Effector memory CD4-positive, alpha-beta T cell (primary cell): ENCODE measurements at regions not wholly inside any gene's neighbourhood (a gene's known extent, or its start where the extent isn't known, plus 50 kb on each side); places are given as distances from the start of the nearest gene placed in this dataset.

Source experiments
- DNase-seq, 3 donors: peaks; one replicate each; pipeline ENCODE4 v3.0.0-alpha.2; 2020
- H3K27ac ChIP-seq: 2 replicates; pipeline ENCODE4 v1.7.0; 2013; ENCODE audit warnings: mild to moderate bottlenecking, low read length, moderate library complexity; ENCODE audit not compliant: insufficient read depth, poor library complexity, severe bottlenecking
- H3K27me3 ChIP-seq: replicated peaks from 2 replicates; pipeline ENCODE4 v1.7.0; 2013; ENCODE audit warnings: mild to moderate bottlenecking, low read length; ENCODE audit not compliant: insufficient read depth, control insufficient read depth, poor library complexity, severe bottlenecking
- H3K36me3 ChIP-seq: 2 replicates; pipeline ENCODE4 v1.7.0; 2013; ENCODE audit warnings: mild to moderate bottlenecking, low read length, moderate library complexity; ENCODE audit not compliant: control insufficient read depth, insufficient read depth
- H3K4me1 ChIP-seq: 2 replicates; pipeline ENCODE4 v1.7.0; 2013; ENCODE audit warnings: low read length, mild to moderate bottlenecking; ENCODE audit not compliant: control insufficient read depth, insufficient read depth, poor library complexity, severe bottlenecking
- H3K4me3 ChIP-seq: 2 replicates; pipeline ENCODE4 v1.7.0; 2013; ENCODE audit warnings: low read length, low read depth, mild to moderate bottlenecking; ENCODE audit not compliant: insufficient read depth, poor library complexity, severe bottlenecking
- H3K9me3 ChIP-seq: 2 replicates; pipeline ENCODE4 v1.7.0; 2013; ENCODE audit warnings: mild to moderate bottlenecking, low read length, moderate library complexity; ENCODE audit not compliant: control insufficient read depth

DNA sequence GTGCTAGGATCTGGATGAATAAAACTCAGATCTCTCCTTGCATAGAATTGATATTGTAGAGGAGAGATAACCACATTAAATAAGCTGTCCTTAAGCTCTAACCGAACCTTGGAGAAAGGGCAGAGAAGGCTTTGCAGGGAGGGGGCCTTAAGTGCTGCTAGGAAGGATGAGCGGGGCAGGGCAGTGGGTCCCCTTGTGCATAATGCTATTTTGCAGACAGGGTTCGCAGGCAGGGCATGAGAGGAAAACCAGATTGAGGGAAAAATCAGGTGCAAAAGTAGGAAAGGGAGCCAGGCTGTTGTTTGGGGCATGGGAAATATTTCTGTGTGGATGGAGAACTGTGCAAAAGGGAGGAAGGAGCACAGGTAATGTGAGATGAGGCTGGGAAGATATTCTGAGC, 383.0 kb upstream of the JARID2 start:
- Histone ChIP-seq H3K27ac (no peak overlapping the region), H3K9me3 (no peaks in the 10 kb centered on the region), H3K4me1 (no peaks in the 10 kb centered on the region), H3K4me3 (no peak overlapping the region), H3K27me3 (no peaks in the 10 kb centered on the region), H3K36me3 (no peaks in the 10 kb centered on the region)
- DNase-seq = no peak

- Histone ChIP-seq H3K4me3 (no peak overlapping the region), H3K9me3 (no peaks in the 10 kb centered on the region), H3K27me3 (no peaks in the 10 kb centered on the region), H3K27ac (no peak overlapping the region), H3K4me1 (no peaks in the 10 kb centered on the region), H3K36me3 (no peaks in the 10 kb centered on the region)
- DNase-seq = no peak
Observed at GRCh38 chr6:14863902-14864850, 381.7 kb upstream of the JARID2 start.

DNA sequence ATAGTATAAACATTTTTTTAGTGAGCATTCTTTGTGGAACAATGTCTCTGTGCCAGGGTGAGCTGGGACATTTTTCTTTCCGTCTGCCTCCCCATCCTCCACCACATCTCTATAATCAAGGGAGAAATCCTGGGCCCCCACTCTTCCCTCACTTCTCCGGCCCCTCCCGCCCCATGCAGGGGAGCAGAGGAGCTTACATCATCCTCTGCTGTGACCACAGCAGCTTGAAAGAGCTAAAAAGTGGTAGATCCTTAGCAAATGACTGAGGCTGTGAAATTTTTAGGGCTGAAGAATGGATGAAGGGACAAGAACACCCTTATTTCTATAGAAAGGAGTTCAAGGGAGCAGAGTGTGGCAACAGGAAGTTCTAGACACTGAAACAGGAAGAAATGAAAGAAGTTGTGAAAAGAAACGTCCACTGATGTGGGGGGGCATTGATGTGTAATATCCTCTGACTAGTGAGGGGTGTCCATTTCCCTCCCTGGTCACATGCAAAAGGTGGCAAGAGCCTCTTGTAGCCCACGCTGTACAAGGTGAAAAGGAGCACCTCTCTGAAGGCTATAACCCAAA, 380.3 kb upstream of the JARID2 start:
- H3K9me3 ChIP-seq = no peaks in the 10 kb centered on the region
- H3K27ac ChIP-seq = no peak overlapping the region
- no peak for DNase-seq
- H3K4me1 ChIP-seq = no peaks in the 10 kb centered on the region
- H3K4me3 ChIP-seq = no peak overlapping the region
- no peaks in the 10 kb centered on the region for H3K36me3 ChIP-seq
- no peaks in the 10 kb centered on the region for H3K27me3 ChIP-seq

DNA sequence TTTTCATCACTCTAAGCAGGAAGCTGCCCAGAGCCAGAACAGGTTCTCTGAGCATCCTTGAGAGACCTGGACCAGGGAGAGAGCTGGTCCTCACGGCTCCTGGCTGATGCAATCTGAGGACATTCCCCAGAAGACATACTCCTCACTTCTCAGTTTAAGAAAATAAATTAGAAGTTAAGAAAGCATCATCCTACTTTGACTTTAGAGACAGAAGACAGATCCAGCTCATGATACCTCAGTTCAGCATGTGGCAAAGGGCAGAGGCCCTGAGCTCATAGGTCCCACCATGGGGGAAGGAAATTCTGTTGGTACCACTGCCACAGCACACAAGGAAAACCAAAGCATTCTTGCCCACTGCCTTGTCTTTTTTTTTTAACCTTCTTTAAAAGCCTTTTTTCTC, 378.1 kb upstream of the JARID2 start:
- Histone ChIP-seq H3K9me3 (no peaks in the 10 kb centered on the region), H3K36me3 (no peaks in the 10 kb centered on the region), H3K4me1 (no peaks in the 10 kb centered on the region), H3K27me3 (no peaks in the 10 kb centered on the region), H3K4me3 (no peak overlapping the region), H3K27ac (no peak overlapping the region)
- no peak for DNase-seq

- no peaks in the 10 kb centered on the region for H3K9me3 ChIP-seq
- H3K4me3 ChIP-seq = no peak overlapping the region
Observed at GRCh38 chr6:14871221-14871620, 374.6 kb upstream of the JARID2 start.

GRCh38 chr6:14873101-14873500, 372.8 kb upstream of the JARID2 start:
- no peak overlapping the region for H3K4me3 ChIP-seq
- peaks cover 5% of the 10 kb centered on the region for H3K4me1 ChIP-seq
- H3K9me3 ChIP-seq = no peaks in the 10 kb centered on the region
- H3K27me3 ChIP-seq = no peaks in the 10 kb centered on the region
- no peak for DNase-seq
- no peaks in the 10 kb centered on the region for H3K36me3 ChIP-seq
- no peak overlapping the region for H3K27ac ChIP-seq

More at GRCh38 chr6:14871221-14871620, 374.6 kb upstream of the JARID2 start:
- DNase-seq = no peak
- no peaks in the 10 kb centered on the region for H3K27me3 ChIP-seq
- no peak overlapping the region for H3K27ac ChIP-seq
- H3K36me3 ChIP-seq = no peaks in the 10 kb centered on the region
- no peaks in the 10 kb centered on the region for H3K4me1 ChIP-seq

- DNase-seq = no peak
- H3K36me3 ChIP-seq = no peaks in the 10 kb centered on the region
- H3K4me1 ChIP-seq = peaks cover 5% of the 10 kb centered on the region
- H3K27ac ChIP-seq = no peak overlapping the region
- no peak overlapping the region for H3K4me3 ChIP-seq
- H3K9me3 ChIP-seq = no peaks in the 10 kb centered on the region
- no peaks in the 10 kb centered on the region for H3K27me3 ChIP-seq
Observed at GRCh38 chr6:14873781-14874441, 372.0 kb upstream of the JARID2 start.

- no peaks in the 10 kb centered on the region for H3K9me3 ChIP-seq
- H3K27ac ChIP-seq = no peak overlapping the region
- H3K4me3 ChIP-seq = no peak overlapping the region
- no peaks in the 10 kb centered on the region for H3K36me3 ChIP-seq
- no peaks in the 10 kb centered on the region for H3K27me3 ChIP-seq
- peaks cover 5% of the 10 kb centered on the region for H3K4me1 ChIP-seq
- DNase-seq = no peak
Observed at GRCh38 chr6:14874975-14875480, 370.8 kb upstream of the JARID2 start.

- no peaks in the 10 kb centered on the region for H3K36me3 ChIP-seq
- H3K4me3 ChIP-seq = no peak overlapping the region
- H3K27ac ChIP-seq = no peak overlapping the region
- H3K27me3 ChIP-seq = no peaks in the 10 kb centered on the region
- H3K9me3 ChIP-seq = no peaks in the 10 kb centered on the region
- H3K4me1 ChIP-seq = peaks cover 5% of the 10 kb centered on the region
- no peak for DNase-seq
Observed at GRCh38 chr6:14875481-14876063, 370.3 kb upstream of the JARID2 start.
